Astrocyte (in vitro differentiated cells and primary cell): ENCODE measurements at regions not wholly inside any gene's neighbourhood (a gene's known extent, or its start where the extent isn't known, plus 50 kb on each side); places are given as distances from the start of the nearest gene placed in this dataset.

Experiments
- DNase-seq: peaks from one replicate; pipeline ENCODE4 v3.0.0-alpha.2; 2010; ENCODE audit warnings: low read depth
- FAIRE-seq: peaks from 2 replicates; lab custom pipeline; 2011; peaks lifted over from hg19 to GRCh38; lab: Jason Lieb, UNC
- H2AFZ ChIP-seq: 2 replicates; pipeline ENCODE4 v1.6.0; 2012; ENCODE audit warnings: low read depth, low read length, inconsistent platforms
- H3K27ac ChIP-seq: 2 replicates; pipeline ENCODE4 v1.5.1; 2011; ENCODE audit warnings: low read depth, low read length, inconsistent platforms
- H3K27me3 ChIP-seq: 2 replicates; pipeline ENCODE4 v1.6.0; 2011; ENCODE audit warnings: low read length, inconsistent platforms; ENCODE audit not compliant: insufficient read depth
- H3K36me3 ChIP-seq: 2 replicates; pipeline ENCODE4 v1.5.1; 2011; ENCODE audit warnings: low read length, inconsistent platforms; ENCODE audit not compliant: insufficient read depth
- H3K4me1 ChIP-seq: 2 replicates; pipeline ENCODE4 v1.5.1; 2011; ENCODE audit warnings: low read length, inconsistent platforms; ENCODE audit not compliant: insufficient read depth
- H3K4me2 ChIP-seq: 2 replicates; pipeline ENCODE4 v1.6.0; 2012; ENCODE audit warnings: low read length, inconsistent platforms
- H3K4me3 ChIP-seq: 2 replicates; pipeline ENCODE4 v1.5.1; 2011; ENCODE audit warnings: low read depth, mild to moderate bottlenecking, low read length, inconsistent platforms; ENCODE audit not compliant: insufficient read depth
- H3K79me2 ChIP-seq: 2 replicates; pipeline ENCODE4 v1.6.0; 2012; ENCODE audit warnings: mild to moderate bottlenecking, low read length, inconsistent platforms; ENCODE audit not compliant: insufficient read depth
- H3K9ac ChIP-seq: 2 replicates; pipeline ENCODE4 v1.6.0; 2012; ENCODE audit warnings: mild to moderate bottlenecking, low read length, inconsistent platforms
- H3K9me3 ChIP-seq: 2 replicates; pipeline ENCODE4 v1.5.1; 2012; ENCODE audit warnings: low read depth, mild to moderate bottlenecking, low read length, inconsistent platforms; ENCODE audit not compliant: insufficient read depth
- H4K20me1 ChIP-seq: 2 replicates; pipeline ENCODE4 v1.6.0; 2012; ENCODE audit warnings: low read length, inconsistent platforms; ENCODE audit not compliant: insufficient read depth
- H3K27ac Mint-ChIP-seq: one replicate; pipeline ENCODE4 v1.8.0; 2021; ENCODE audit warnings: mild to moderate bottlenecking, mixed read lengths; ENCODE audit not compliant: unreplicated experiment
- H3K27me3 Mint-ChIP-seq: one replicate; pipeline ENCODE4 v1.8.0; 2021; ENCODE audit warnings: low read depth, mixed read lengths; ENCODE audit not compliant: unreplicated experiment
- H3K36me3 Mint-ChIP-seq: one replicate; pipeline ENCODE4 v1.8.0; 2021; ENCODE audit warnings: low read depth, mixed read lengths; ENCODE audit not compliant: unreplicated experiment
- H3K4me1 Mint-ChIP-seq: one replicate; pipeline ENCODE4 v1.8.0; 2021; ENCODE audit warnings: low read depth, mixed read lengths; ENCODE audit not compliant: unreplicated experiment
- H3K4me3 Mint-ChIP-seq: one replicate; pipeline ENCODE4 v1.8.0; 2021; ENCODE audit warnings: mild to moderate bottlenecking, moderate library complexity, mixed read lengths; ENCODE audit not compliant: unreplicated experiment
- H3K9me3 Mint-ChIP-seq: one replicate; pipeline ENCODE4 v1.8.0; 2021; ENCODE audit warnings: mild to moderate bottlenecking, mixed read lengths; ENCODE audit not compliant: unreplicated experiment
- CTCF ChIP-seq: IDR thresholded peaks from 2 replicates; pipeline ENCODE4 v1.5.1; 2011; ENCODE audit warnings: low read depth, mild to moderate bottlenecking, inconsistent platforms, low read length, moderate library complexity; ENCODE audit not compliant: insufficient read depth
- EZH2 ChIP-seq: IDR thresholded peaks from 2 replicates; pipeline ENCODE4 v1.6.1; 2012; ENCODE audit warnings: mild to moderate bottlenecking, low read length, inconsistent platforms; ENCODE audit not compliant: insufficient read depth

- no peaks in the 10 kb centered on the region for H3K9me3 ChIP-seq
- no peak for TF ChIP-seq CTCF
- TF ChIP-seq EZH2: no peak
- H3K4me3 ChIP-seq: no peak overlapping the region
- no peaks in the 10 kb centered on the region for H3K27me3 ChIP-seq
- FAIRE-seq: no peak
- no peaks in the 10 kb centered on the region for H3K36me3 ChIP-seq
- peak; percentile 19 for DNase-seq
- no peaks in the 10 kb centered on the region for H3K9me3 Mint-ChIP-seq
- no peak overlapping the region for H3K4me2 ChIP-seq
- H3K79me2 ChIP-seq: no peaks in the 10 kb centered on the region
- no peaks in the 10 kb centered on the region for H3K36me3 Mint-ChIP-seq
- no peak overlapping the region for H3K27ac Mint-ChIP-seq
- H3K9ac ChIP-seq: no peak overlapping the region
- no peak overlapping the region for H2AFZ ChIP-seq
- peaks cover 4% of the 10 kb centered on the region for H3K27me3 Mint-ChIP-seq
- H3K4me3 Mint-ChIP-seq: no peak overlapping the region
- H4K20me1 ChIP-seq: no peaks in the 10 kb centered on the region
- H3K4me1 Mint-ChIP-seq: no peaks in the 10 kb centered on the region
- no peaks in the 10 kb centered on the region for H3K4me1 ChIP-seq
- no peak overlapping the region for H3K27ac ChIP-seq
Observed at GRCh38 chr4:31620476-31620875, 900.3 kb downstream of the PCDH7 start.

GRCh38 chr4:31645236-31645635 lies 925.1 kb downstream of the PCDH7 start:
- H3K36me3 ChIP-seq: no peaks in the 10 kb centered on the region
- H3K4me2 ChIP-seq: no peak overlapping the region
- no peaks in the 10 kb centered on the region for H3K9me3 ChIP-seq
- no peak for FAIRE-seq
- no peaks in the 10 kb centered on the region for H3K79me2 ChIP-seq
- H3K27me3 ChIP-seq: no peaks in the 10 kb centered on the region
- Mint-ChIP-seq H3K36me3 (no peaks in the 10 kb centered on the region), H3K4me1 (no peaks in the 10 kb centered on the region), H3K4me3 (no peak overlapping the region), H3K9me3 (no peaks in the 10 kb centered on the region), H3K27me3 (no peaks in the 10 kb centered on the region), H3K27ac (no peak overlapping the region)
- DNase-seq: peak; percentile 39
- H2AFZ ChIP-seq: no peak overlapping the region
- TF ChIP-seq EZH2 (no peak), CTCF (no peak)
- no peak overlapping the region for H3K4me3 ChIP-seq
- H4K20me1 ChIP-seq: no peaks in the 10 kb centered on the region
- no peak overlapping the region for H3K9ac ChIP-seq
- H3K4me1 ChIP-seq: no peaks in the 10 kb centered on the region
- no peak overlapping the region for H3K27ac ChIP-seq

GRCh38 chr4:31647786-31648185 lies 927.6 kb downstream of the PCDH7 start:
- Mint-ChIP-seq H3K4me1 (no peaks in the 10 kb centered on the region), H3K9me3 (no peaks in the 10 kb centered on the region), H3K27me3 (no peaks in the 10 kb centered on the region), H3K4me3 (no peak overlapping the region), H3K27ac (no peak overlapping the region), H3K36me3 (no peaks in the 10 kb centered on the region)
- no peak for TF ChIP-seq CTCF
- TF ChIP-seq EZH2: no peak
- no peak for DNase-seq
- H4K20me1 ChIP-seq: no peaks in the 10 kb centered on the region
- H3K9me3 ChIP-seq: no peaks in the 10 kb centered on the region
- no peaks in the 10 kb centered on the region for H3K4me1 ChIP-seq
- no peak overlapping the region for H3K27ac ChIP-seq
- H3K36me3 ChIP-seq: no peaks in the 10 kb centered on the region
- no peak overlapping the region for H3K4me3 ChIP-seq
- H3K79me2 ChIP-seq: no peaks in the 10 kb centered on the region
- H3K9ac ChIP-seq: no peak overlapping the region
- no peaks in the 10 kb centered on the region for H3K27me3 ChIP-seq
- FAIRE-seq: no peak
- no peak overlapping the region for H2AFZ ChIP-seq
- no peak overlapping the region for H3K4me2 ChIP-seq
